HCT116 (cell line): ENCODE measurements at regions not wholly inside any gene's neighbourhood (a gene's known extent, or its start where the extent isn't known, plus 50 kb on each side); places are given as distances from the start of the nearest gene placed in this dataset.

ENCODE experiments used
- ATAC-seq: fragments of 200-7000 bp; cut with Tn5 transposase; 2 replicates; pipeline ENCODE4 v1.9.1; 2020; ENCODE audit warnings: mild to moderate bottlenecking, moderate library complexity
- BruUV-seq: library from RNA; stranded (reverse); fragments of 400-500 nt; replicated peaks from 2 replicates; lab custom pipeline; 2021; lab: Mats Ljungman, UMichigan
- CTCF ChIA-PET: fragments of 300-600 bp; sonication (Branson Sonifier 250); formaldehyde crosslinking; loops from one replicate; lab custom pipeline; 2021; ENCODE audit warnings: antibody characterized with exemption; lab: Charles Lee
- POLR2A ChIA-PET: fragments of 300-600, 350-600 bp; sonication (Branson Sonifier 250); formaldehyde crosslinking; loops from one replicate; lab custom pipeline; 2021; ENCODE audit warnings: antibody characterized with exemption; lab: Charles Lee
- RAD21 ChIA-PET, 2 experiments: fragments of 300-600 bp; sonication (Branson Sonifier 250); formaldehyde crosslinking; loops; one replicate each; lab custom pipeline; 2023; ENCODE audit warnings: low total read pairs in 2 of 2; ENCODE audit not compliant: uncharacterized antibody in 2 of 2, unreplicated experiment in 2 of 2, low non-redundant PET in 1 of 2; lab: Charles Lee
- DNase-seq: peaks from one replicate; pipeline ENCODE4 v3.0.0-alpha.2; 2010; ENCODE audit warnings: low read depth, low spot score
- H2AFZ ChIP-seq: fragments of 200-600 bp; shearing (Covaris generic), sonication (generic); 2 replicates; pipeline ENCODE4 v1.6.1; 2017; ENCODE audit warnings: low read depth, mixed run types, mixed read lengths, antibody characterized with exemption, low read length; ENCODE audit not compliant: poor library complexity, severe bottlenecking
- H3K27ac ChIP-seq: 2 replicates; pipeline ENCODE4 v1.5.1; 2012; ENCODE audit warnings: low read depth, low read length
- H3K27me3 ChIP-seq: fragments of 200-600 bp; sonication (generic); 2 replicates; pipeline ENCODE4 v1.6.1; 2016; ENCODE audit warnings: mixed run types, low read length, mixed read lengths; ENCODE audit not compliant: insufficient read depth
- H3K36me3 ChIP-seq, 2 experiments: fragments of 200-500 bp in 1 of 2; fragments of 200-600 bp in 1 of 2; sonication (Bioruptor generic) in 1 of 2; sonication (generic) in 1 of 2; 2 replicates each; pipeline versions ENCODE4 v1.5.1 to v1.6.1; 2014 to 2016; ENCODE audit warnings: low read length in 2 of 2, inconsistent platforms in 1 of 2, mixed read lengths in 1 of 2, mixed run types in 1 of 2; ENCODE audit not compliant: insufficient read depth in 2 of 2, control insufficient read depth in 1 of 2
- H3K4me1 ChIP-seq, 2 experiments: fragments of 200-600 bp in 1 of 2; sonication (generic) in 1 of 2; 2 replicates each; pipeline versions ENCODE4 v1.5.1 to v1.6.1; 2012 to 2017; ENCODE audit warnings: low read length in 2 of 2, inconsistent platforms in 1 of 2, mild to moderate bottlenecking in 1 of 2, mixed read lengths in 1 of 2, mixed run types in 1 of 2, moderate library complexity in 1 of 2; ENCODE audit not compliant: insufficient read depth in 2 of 2, control insufficient read depth in 1 of 2
- H3K4me2 ChIP-seq: fragments of 200-600 bp; sonication (generic); 2 replicates; pipeline ENCODE4 v1.6.1; 2017; ENCODE audit warnings: mixed run types, low read length, mixed read lengths
- H3K4me3 ChIP-seq, 2 experiments: fragments of 200-600 bp in 1 of 2; sonication (generic) in 1 of 2; replicated peaks in 1 of 2; 2 replicates each; pipeline ENCODE4 v1.5.1; 2011 to 2016; ENCODE audit warnings: low read length in 2 of 2, control low read depth in 1 of 2, low read depth in 1 of 2, mild to moderate bottlenecking in 1 of 2, mixed read lengths in 1 of 2, mixed run types in 1 of 2
- H3K79me2 ChIP-seq: fragments of 200-600 bp; sonication (generic); 2 replicates; pipeline ENCODE4 v1.6.1; 2017; ENCODE audit warnings: mild to moderate bottlenecking, mixed run types, low read length, moderate library complexity, mixed read lengths; ENCODE audit not compliant: insufficient read depth
- H3K9ac ChIP-seq: fragments of 200-600 bp; sonication (generic); 2 replicates; pipeline ENCODE4 v1.6.1; 2016; ENCODE audit warnings: low read length, mixed read lengths
- H3K9me2 ChIP-seq: fragments of 200-600 bp; sonication (generic), shearing (Covaris generic); 2 replicates; pipeline ENCODE4 v1.6.1; 2017; ENCODE audit warnings: mixed run types, mild to moderate bottlenecking, moderate library complexity; ENCODE audit not compliant: insufficient read depth
- H3K9me3 ChIP-seq, 2 experiments: fragments of 200-500 bp in 1 of 2; fragments of 200-600 bp in 1 of 2; sonication (Bioruptor generic) in 1 of 2; sonication (generic) in 1 of 2; 2 replicates each; pipeline ENCODE4 v1.6.1; 2014 to 2017; ENCODE audit warnings: low read length in 2 of 2, mixed read lengths in 2 of 2, inconsistent platforms in 1 of 2, low read depth in 1 of 2, mild to moderate bottlenecking in 1 of 2, mixed run types in 1 of 2, moderate library complexity in 1 of 2; ENCODE audit not compliant: control insufficient read depth in 1 of 2, insufficient read depth in 1 of 2
- H4K20me1 ChIP-seq: fragments of 200-600 bp; sonication (generic), shearing (Covaris generic); 2 replicates; pipeline ENCODE4 v1.6.1; 2017; ENCODE audit warnings: mixed run types, mild to moderate bottlenecking, moderate library complexity; ENCODE audit not compliant: insufficient read depth
- CEBPB ChIP-seq: IDR thresholded peaks from 2 replicates; pipeline ENCODE4 v1.6.1; 2012; ENCODE audit warnings: low read depth
- EZH2 ChIP-seq: fragments of 200-600 bp; sonication (generic); IDR thresholded peaks from 2 replicates; pipeline ENCODE4 v1.6.1; 2017; ENCODE audit warnings: antibody characterized with exemption, mixed run types
- EZH2phosphoT487 ChIP-seq: fragments of 200-600 bp; IDR thresholded peaks from 2 replicates; pipeline ENCODE4 v1.6.1; 2018; ENCODE audit warnings: antibody characterized with exemption, borderline replicate concordance
- FOSL1 ChIP-seq: IDR thresholded peaks from 2 replicates; pipeline ENCODE4 v1.6.1; 2012; ENCODE audit warnings: low read depth
- JUND ChIP-seq: IDR thresholded peaks from 2 replicates; pipeline ENCODE4 v1.6.1; 2012
- POLR2AphosphoS5 ChIP-seq: IDR thresholded peaks from 2 replicates; pipeline ENCODE4 v1.6.1; 2011; ENCODE audit warnings: mild to moderate bottlenecking, low read depth, low read length, moderate library complexity
- SIN3A ChIP-seq: IDR thresholded peaks from 2 replicates; pipeline ENCODE4 v1.6.1; 2012; ENCODE audit warnings: low read depth
- SP1 ChIP-seq: IDR thresholded peaks from 2 replicates; pipeline ENCODE4 v1.6.1; 2012; ENCODE audit warnings: low read depth
- SRF ChIP-seq: IDR thresholded peaks from 2 replicates; pipeline ENCODE4 v1.6.1; 2012; ENCODE audit warnings: low read depth
- TCF7L2 ChIP-seq: IDR thresholded peaks from 2 replicates; pipeline ENCODE4 v1.7.0; 2011; ENCODE audit warnings: borderline replicate concordance, inconsistent platforms; ENCODE audit not compliant: insufficient read depth, insufficient read length; ENCODE audit errors: extremely low read depth
- YY1 ChIP-seq: IDR thresholded peaks from 2 replicates; pipeline ENCODE4 v1.6.1; 2011; ENCODE audit warnings: low read length, low read depth, moderate library complexity, mild to moderate bottlenecking; ENCODE audit not compliant: insufficient replicate concordance; ENCODE audit errors: extremely low read depth
- ZFX ChIP-seq: fragments of 450-650 bp; IDR thresholded peaks from 2 replicates; pipeline ENCODE4 v1.6.1; 2017
- ZNF274 ChIP-seq: fragments of 200-500 bp; sonication (Bioruptor generic); IDR thresholded peaks from 2 replicates; pipeline ENCODE4 v1.6.1; 2014; ENCODE audit warnings: mild to moderate bottlenecking, low read depth, low read length, inconsistent platforms
- intact Hi-C: fragments of 100-400 bp; cut with micrococcal nuclease; formaldehyde crosslinking; loops from 2 replicates; pipeline ENCODE4 v1.10.0; 2022
- TF ChIP-seq, protein P1 (sequence below): IDR thresholded peaks from 2 replicates; pipeline ENCODE4 v1.6.1; 2012
- TF ChIP-seq, protein P2 (sequence below): IDR thresholded peaks from 2 replicates; pipeline ENCODE4 v1.6.1; 2012; ENCODE audit warnings: low read depth
- TF ChIP-seq, protein P3 (sequence below): IDR thresholded peaks from 2 replicates; pipeline ENCODE4 v1.6.1; 2011; ENCODE audit warnings: mild to moderate bottlenecking, low read length, moderate library complexity; ENCODE audit not compliant: insufficient replicate concordance; ENCODE audit errors: extremely low read depth

DNA sequence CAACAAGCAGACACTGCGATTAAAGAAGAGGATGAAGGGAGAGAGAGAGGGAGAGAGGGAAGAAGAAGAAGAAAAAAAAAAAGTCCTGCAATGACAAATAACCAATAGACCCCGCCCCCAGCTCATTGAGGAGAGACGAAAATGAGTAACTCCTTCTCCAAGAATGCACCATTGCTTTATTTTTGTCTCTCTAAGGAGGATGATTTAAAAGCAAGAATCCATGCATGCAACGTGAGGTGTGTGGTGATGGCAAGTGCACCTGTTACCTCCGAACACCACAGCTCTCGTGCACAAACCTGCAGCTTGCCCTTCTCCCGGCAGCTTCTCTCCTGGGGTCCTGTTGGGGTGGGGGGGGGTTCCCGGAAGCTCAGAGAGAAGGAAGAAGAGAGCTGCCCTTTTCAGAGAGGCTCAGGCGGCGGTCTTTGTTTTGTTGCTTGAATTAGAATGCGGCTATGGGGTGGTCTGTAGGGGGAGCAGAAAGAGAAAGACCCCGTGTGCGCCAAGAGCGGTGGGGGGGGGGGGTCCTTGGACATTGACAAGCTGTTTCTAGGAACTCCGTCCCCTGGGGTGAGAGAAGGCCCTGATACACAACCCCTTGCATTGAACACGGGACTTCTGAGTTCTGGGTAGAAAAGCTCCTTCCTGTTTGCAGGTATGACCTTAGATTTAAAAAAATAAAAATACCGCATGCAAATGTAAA lies 100.7 kb downstream of the CRLF2 start:
- Histone ChIP-seq H3K27ac (no peak overlapping the region), H3K9ac (no peak overlapping the region)
- RAD21 ChIA-PET = no interaction called here
- CTCF ChIA-PET = no interaction called here
- no peak for TF ChIP-seq YY1
- TF ChIP-seq FOSL1 = no peak
- TF ChIP-seq JUND = no peak
- TF ChIP-seq, protein P1, sequence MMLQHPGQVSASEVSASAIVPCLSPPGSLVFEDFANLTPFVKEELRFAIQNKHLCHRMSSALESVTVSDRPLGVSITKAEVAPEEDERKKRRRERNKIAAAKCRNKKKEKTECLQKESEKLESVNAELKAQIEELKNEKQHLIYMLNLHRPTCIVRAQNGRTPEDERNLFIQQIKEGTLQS = no peak
- TF ChIP-seq ZFX = no peak
- no peak for TF ChIP-seq SRF
- TF ChIP-seq ZNF274 = no peak
- TF ChIP-seq, protein P2, sequence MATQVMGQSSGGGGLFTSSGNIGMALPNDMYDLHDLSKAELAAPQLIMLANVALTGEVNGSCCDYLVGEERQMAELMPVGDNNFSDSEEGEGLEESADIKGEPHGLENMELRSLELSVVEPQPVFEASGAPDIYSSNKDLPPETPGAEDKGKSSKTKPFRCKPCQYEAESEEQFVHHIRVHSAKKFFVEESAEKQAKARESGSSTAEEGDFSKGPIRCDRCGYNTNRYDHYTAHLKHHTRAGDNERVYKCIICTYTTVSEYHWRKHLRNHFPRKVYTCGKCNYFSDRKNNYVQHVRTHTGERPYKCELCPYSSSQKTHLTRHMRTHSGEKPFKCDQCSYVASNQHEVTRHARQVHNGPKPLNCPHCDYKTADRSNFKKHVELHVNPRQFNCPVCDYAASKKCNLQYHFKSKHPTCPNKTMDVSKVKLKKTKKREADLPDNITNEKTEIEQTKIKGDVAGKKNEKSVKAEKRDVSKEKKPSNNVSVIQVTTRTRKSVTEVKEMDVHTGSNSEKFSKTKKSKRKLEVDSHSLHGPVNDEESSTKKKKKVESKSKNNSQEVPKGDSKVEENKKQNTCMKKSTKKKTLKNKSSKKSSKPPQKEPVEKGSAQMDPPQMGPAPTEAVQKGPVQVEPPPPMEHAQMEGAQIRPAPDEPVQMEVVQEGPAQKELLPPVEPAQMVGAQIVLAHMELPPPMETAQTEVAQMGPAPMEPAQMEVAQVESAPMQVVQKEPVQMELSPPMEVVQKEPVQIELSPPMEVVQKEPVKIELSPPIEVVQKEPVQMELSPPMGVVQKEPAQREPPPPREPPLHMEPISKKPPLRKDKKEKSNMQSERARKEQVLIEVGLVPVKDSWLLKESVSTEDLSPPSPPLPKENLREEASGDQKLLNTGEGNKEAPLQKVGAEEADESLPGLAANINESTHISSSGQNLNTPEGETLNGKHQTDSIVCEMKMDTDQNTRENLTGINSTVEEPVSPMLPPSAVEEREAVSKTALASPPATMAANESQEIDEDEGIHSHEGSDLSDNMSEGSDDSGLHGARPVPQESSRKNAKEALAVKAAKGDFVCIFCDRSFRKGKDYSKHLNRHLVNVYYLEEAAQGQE = no peak
- TF ChIP-seq CEBPB = no peak
- no peak for TF ChIP-seq EZH2phosphoT487
- TF ChIP-seq, protein P3, sequence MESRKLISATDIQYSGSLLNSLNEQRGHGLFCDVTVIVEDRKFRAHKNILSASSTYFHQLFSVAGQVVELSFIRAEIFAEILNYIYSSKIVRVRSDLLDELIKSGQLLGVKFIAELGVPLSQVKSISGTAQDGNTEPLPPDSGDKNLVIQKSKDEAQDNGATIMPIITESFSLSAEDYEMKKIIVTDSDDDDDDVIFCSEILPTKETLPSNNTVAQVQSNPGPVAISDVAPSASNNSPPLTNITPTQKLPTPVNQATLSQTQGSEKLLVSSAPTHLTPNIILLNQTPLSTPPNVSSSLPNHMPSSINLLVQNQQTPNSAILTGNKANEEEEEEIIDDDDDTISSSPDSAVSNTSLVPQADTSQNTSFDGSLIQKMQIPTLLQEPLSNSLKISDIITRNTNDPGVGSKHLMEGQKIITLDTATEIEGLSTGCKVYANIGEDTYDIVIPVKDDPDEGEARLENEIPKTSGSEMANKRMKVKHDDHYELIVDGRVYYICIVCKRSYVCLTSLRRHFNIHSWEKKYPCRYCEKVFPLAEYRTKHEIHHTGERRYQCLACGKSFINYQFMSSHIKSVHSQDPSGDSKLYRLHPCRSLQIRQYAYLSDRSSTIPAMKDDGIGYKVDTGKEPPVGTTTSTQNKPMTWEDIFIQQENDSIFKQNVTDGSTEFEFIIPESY = no peak
- TF ChIP-seq SIN3A = no peak
- no peak for TF ChIP-seq SP1
- no peak for TF ChIP-seq POLR2AphosphoS5
- no peak for TF ChIP-seq TCF7L2
- TF ChIP-seq EZH2 = no peak
- TF ChIP-seq, all 23 proteins: peak for 0
- Histone ChIP-seq H3K4me1 (no peaks in the 10 kb centered on the region), H3K79me2 (no peaks in the 10 kb centered on the region), H3K9me2 (no peaks in the 10 kb centered on the region), H3K9me3 (no peaks in the 10 kb centered on the region), H3K36me3 (no peaks in the 10 kb centered on the region), H4K20me1 (no peaks in the 10 kb centered on the region), H2AFZ (no peak overlapping the region), H3K27me3 (no peaks in the 10 kb centered on the region), H3K4me3 (no peak overlapping the region), H3K4me2 (no peak overlapping the region)
- DNase-seq = no peak
- intact Hi-C loops = no loop called here
- POLR2A ChIA-PET = no interaction called here
- no peak for ATAC-seq
- no TSS peak for BruUV-seq
